ENCODE measurements at regions not wholly inside any gene's neighbourhood (a gene's known extent, or its start where the extent isn't known, plus 50 kb on each side); places are given as distances from the start of the nearest gene placed in this dataset.
"Not testable (repeated sequence)": the region's sequence is repeated elsewhere in the genome, so short reads cannot be mapped to it uniquely, and the experiment has no call there.

GRCh38 chr3:178340506-178340905 is 195.7 kb upstream of the KCNMB2 start:
- no peak for DNase-seq (ENCODE audit: low read depth, low spot score)

DNA sequence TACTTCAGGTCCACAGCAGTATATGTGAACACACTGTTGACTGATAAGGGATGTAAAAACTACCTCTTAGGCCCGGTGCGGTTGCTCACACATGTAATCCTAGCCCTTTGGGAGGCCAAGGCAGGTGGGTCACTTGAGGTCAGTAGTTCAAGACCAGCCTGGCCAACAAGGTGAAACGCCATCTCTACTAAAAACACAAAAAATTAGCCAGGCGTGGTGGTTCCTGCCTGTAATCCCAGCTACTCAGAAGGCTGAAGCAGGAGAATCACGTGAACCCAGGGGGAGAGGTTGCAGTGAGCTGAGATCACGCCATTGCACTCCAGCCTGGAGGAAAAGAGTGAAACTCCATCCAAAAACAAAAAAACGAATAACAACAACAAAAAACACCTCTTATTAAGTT is 194.6 kb upstream of the KCNMB2 start:
- DNase-seq (ENCODE audit: low read depth, low spot score), result no peak

- no peak for DNase-seq (ENCODE audit: low read depth, low spot score)
Observed at GRCh38 chr3:178342111-178342510, 194.1 kb upstream of the KCNMB2 start.

GRCh38 chr3:178343433-178344038 is 192.7 kb upstream of the KCNMB2 start:
- no peak for DNase-seq (ENCODE audit: low read depth, low spot score)

- DNase-seq (ENCODE audit: low read depth, low spot score), result no peak
Observed at GRCh38 chr3:178345944-178346343, 190.3 kb upstream of the KCNMB2 start.

DNA sequence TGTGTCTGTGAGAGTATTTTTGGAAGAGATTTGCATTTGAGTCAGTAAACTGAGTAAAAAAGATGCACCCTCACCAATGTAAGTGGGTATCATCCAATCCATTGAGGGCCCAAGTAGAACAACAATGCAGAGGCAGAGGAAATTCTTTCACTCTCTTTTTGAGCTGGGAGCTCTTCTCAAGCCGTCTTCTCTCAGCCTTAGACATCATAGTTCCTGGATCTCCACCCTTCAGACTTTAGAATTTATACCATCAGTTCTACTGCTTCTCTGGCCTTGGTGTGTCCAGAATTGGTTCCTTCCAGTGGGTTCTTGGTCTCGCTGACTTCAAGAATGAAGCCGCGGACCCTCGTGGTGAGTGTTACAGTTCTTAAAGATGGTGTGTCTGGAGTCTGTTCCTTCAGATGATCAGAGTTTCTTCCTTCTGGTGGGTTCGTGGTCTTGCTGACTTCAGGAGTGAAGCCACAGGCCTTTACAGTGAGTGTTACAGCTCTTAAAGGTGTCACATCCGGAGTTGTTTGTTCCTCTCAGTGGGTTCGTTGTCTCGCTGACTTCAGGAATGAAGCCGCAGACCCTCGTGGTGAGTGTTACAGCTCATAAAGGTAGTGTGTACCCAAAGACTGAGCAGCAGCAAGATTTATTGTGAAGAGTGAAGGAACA is 187.5 kb upstream of the KCNMB2 start:
- DNase-seq (ENCODE audit: low read depth, low spot score), result not testable (repeated sequence)

DNA sequence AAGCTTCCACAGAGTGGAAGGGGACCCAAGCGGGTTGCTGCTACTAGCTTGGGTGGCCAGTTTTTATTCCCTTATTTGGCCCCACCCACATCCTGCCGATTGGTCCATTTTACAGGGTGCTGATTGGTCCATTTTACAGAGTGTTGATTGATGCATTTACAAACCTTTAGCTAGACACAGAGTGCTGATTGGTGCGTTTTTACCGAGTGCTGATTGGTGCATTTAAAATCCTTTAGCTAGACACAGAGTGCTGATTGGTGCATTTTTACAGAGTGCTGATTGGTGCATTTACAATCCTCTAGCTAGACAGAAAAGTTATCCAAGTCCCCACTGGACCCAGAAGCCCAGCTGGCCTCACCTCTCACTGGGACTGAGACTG is 187.0 kb upstream of the KCNMB2 start:
- not testable (repeated sequence) for DNase-seq (ENCODE audit: low read depth, low spot score)

- no peak for DNase-seq (ENCODE audit: low read depth, low spot score)
Observed at GRCh38 chr3:178350763-178351162, 185.5 kb upstream of the KCNMB2 start.

DNA sequence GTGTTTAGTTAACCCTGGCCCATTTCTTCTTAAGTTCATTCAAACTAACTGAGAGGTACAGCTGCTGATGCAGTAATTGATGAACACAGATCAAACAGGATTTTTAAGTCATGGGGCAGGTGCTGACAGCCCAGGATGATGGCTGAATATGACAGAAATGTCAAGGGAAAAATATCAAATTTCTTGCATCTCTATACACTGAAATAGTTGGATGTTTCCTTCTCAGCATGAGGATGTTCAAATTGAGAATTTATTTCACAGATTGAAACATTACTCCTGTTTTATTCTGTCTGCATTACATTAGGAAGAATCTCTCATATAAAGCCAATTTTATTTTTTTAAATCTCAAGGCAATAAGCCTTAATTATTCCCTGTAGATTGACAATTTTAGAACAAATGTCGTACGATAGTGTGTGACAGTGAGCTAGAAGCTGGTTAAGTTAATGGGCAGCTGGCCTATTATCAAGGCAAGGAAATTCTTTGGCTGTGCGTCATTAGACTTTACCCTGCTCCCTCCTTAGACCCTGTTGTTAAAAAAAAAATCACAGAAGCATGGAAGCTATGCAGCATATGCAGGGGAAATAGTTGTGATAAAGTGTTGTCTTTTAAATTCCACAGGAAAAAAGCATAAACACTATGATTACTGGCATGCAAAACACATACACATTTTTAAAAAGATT is 183.8 kb upstream of the KCNMB2 start:
- DNase-seq (ENCODE audit: low read depth, low spot score), result no peak

DNA sequence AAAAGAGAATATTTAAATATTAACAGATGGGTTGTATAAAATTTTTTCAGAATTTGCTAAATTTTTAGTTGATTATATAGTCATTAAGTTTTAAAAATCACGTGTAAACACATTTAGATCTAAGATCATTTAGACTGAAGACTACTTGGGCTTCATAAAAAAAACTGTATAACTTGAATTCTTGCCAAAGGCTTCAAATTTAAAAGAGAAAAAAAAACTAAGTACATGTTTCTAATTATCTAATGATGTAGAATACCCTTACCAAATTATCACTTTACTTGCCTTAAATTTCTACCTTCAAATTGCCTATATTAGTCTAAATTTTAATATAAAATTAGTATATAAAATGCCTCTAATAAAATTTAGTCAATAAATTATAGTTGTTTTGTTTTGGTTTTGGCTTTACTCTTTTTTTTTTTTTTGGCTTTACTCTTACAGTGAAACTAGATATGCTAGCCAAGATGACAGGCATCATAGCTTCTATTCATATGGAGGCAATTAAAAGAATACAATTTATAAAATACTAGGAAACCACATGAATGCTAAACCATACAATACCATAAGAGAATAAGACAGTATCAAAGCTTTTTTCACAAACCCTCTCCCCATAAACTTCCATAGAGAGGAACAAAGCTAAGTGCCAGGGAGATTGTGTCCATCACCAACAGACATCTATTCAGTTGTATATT is 183.1 kb upstream of the KCNMB2 start:
- no peak for DNase-seq (ENCODE audit: low read depth, low spot score)

GRCh38 chr3:178359728-178360127 is 176.5 kb upstream of the KCNMB2 start:
- DNase-seq (ENCODE audit: low read depth, low spot score), result no peak

DNA sequence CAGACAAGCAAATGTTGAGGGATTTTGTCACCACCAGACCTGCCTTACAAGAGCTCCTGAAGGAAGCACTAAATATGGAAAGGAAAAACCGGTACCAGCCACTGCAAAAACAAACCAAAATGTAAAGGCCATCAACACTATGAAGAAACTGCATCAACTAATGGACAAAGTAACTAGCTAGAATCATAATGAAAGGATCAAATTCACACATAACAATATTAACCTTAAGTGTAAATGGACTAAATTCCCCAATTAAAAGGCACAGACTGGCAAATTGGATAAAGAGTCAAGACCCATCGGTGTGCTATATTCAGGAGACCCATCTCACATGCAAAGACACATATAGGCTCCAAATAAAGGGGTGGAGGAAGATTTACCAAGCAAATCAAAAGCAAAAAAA is 173.2 kb upstream of the KCNMB2 start:
- not testable (repeated sequence) for DNase-seq (ENCODE audit: low read depth, low spot score)

DNA sequence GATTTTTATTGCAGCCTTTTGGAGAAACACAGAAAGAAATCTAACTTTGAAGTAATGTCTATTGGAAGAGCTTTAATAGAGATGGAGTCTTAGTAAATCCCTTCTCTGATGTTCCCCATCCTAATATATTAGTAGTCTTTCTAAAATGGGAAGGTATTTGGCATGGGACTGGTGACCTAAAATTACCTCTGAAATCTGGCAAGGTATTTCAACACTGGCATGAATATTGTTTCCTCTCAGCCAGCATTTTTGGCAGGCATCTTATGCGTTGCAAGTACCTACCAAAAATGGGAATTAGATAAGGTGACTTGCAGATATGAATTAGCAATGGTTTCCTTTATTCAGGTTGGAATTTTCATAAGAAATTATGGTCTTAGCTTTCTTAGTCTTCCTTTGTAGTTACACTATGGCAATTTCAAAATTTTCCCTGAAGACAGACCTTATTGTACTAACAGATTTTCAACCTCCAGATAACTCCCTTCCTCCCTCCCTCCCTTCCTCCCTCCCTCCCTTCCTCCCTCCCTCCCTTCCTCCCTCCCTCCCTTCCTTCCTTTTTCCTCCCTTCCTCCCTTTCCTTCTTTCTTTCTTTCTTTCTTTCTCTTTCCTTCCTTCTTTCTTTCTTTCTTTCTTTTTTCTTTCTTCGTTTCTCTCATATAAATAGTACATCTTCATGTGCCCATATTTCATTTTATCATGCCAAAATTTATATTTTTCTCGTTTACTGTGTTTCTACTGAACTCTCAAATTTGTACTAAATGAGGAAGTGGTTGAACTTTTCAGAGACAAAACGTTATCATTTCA is 168.2 kb upstream of the KCNMB2 start:
- DNase-seq (ENCODE audit: low read depth, low spot score), result no peak

- no peak for DNase-seq (ENCODE audit: low read depth, low spot score)
Observed at GRCh38 chr3:178369006-178369405, 167.2 kb upstream of the KCNMB2 start.

- no peak for DNase-seq (ENCODE audit: low read depth, low spot score)
Observed at GRCh38 chr3:178369811-178370210, 166.4 kb upstream of the KCNMB2 start.

- DNase-seq (ENCODE audit: low read depth, low spot score), result no peak
Observed at GRCh38 chr3:178370387-178370786, 165.8 kb upstream of the KCNMB2 start.

- no peak for DNase-seq (ENCODE audit: low read depth, low spot score)
Observed at GRCh38 chr3:178381555-178381954, 154.7 kb upstream of the KCNMB2 start.

DNA sequence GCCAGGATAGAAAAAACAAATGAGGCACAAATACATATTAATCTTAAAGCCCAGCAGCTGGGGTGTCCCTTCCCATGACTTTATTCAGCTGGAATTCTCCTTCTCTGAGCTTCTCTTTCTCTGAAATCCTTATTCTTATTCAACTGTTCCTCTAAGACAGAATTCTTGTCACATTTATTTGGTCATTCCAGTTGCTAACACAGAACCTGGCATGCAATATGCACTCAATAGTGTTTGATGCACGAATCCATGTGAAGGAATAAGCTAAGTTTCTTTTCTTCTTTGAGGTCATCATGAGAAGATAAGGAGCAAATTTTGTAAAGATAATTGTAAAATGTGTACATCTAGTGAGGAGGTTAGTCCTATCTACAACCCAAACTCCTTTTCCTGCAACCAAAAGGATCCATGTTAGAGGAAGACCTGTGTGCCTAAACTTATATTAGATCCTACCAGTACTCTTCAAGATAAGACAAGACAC is 154.2 kb upstream of the KCNMB2 start:
- DNase-seq (ENCODE audit: low read depth, low spot score), result no peak

DNA sequence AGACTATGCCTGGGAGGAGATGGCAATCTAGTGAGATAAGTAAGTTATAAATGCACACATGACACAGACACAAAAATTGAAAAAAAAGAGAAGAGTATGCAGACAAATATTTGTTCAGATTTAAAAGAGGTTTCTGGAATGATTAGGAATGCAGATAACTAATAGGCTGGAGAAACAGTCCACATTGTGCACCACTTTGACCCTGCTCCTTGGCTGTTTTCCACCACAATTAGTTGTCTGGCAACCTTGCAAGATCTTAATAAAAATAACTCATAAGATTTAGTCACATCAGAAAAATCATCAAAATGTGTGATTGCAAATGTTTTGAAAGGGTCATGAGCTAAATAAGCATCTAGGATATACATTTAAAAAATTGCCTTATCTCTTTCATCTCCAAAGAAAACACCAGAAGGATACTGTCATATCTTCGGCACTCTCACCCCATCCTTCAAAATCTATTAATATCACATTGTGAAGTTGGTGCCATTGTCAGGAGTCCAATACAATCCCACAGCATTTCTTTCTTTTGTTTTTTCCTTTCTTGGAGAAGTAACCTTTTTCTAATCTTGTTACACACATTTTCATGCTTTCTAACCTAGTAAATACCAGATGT is 153.7 kb upstream of the KCNMB2 start:
- DNase-seq (ENCODE audit: low read depth, low spot score), result no peak

DNA sequence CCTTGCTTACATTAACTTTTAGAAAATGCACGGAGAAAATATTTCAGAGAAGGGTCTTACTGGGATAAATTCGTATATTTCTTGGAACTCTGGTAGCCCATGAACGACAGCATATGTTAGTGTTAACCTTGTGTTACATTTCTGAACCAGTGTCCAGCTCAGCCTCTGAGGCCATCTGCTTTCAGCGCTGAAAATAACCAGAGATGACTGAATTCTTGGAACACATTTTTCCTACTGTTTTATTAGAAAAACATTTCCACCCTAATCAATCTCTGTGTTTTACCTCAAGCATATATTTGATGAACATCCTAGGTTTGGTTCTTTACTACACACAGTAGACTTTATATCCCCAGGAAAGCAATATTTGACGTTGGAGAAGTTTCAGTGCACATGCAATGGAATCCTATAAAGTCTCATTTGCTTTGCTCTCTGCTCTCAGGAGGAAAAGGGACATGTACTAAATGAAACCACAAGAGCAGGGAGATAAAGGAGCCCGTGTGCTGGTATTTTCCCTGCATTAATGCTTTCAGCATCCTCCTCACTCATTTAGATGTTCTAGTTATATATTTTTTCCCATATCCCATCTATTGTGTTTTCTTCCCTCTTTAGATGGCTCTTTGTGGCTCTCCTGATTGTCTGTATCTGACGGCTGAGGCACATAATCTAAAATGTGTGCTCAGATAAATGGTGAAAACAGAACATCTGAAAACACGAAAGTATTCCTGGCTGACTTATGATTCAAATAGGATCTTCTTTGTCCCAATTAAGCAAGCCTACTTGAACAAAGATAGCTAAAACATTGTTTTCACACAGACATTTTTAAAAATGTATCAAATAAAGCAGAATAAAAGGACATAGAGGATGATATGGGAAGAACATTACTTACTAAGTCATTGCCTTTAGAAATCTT is 151.7 kb upstream of the KCNMB2 start:
- DNase-seq (ENCODE audit: low read depth, low spot score), result no peak
